HAP-1 (cell line): ENCODE measurements at regions not wholly inside any gene's neighbourhood (a gene's known extent, or its start where the extent isn't known, plus 50 kb on each side); places are given as distances from the start of the nearest gene placed in this dataset.

Experiments
- DNase-seq, 2 experiments: peaks; one replicate each; pipeline ENCODE4 v3.0.0-alpha.2; 2016 to 2020; ENCODE audit warnings: low spot score in 2 of 2
- H3K27me3 ChIP-seq: fragments of 250-450 bp; sonication (Bioruptor Pico); 2 replicates; pipeline ENCODE4 v1.5.1; 2020; ENCODE audit warnings: low read depth, mild to moderate bottlenecking, moderate library complexity
- H3K36me3 ChIP-seq: fragments of 250-450 bp; sonication (Bioruptor Pico); replicated peaks from 2 replicates; pipeline ENCODE4 v1.5.1; 2020; ENCODE audit warnings: mild to moderate bottlenecking
- H3K4me1 ChIP-seq: fragments of 250-450 bp; sonication (Bioruptor Pico); 2 replicates; pipeline ENCODE4 v1.5.1; 2020; ENCODE audit warnings: mild to moderate bottlenecking
- H3K4me3 ChIP-seq: fragments of 250-450 bp; sonication (Bioruptor Pico); 2 replicates; pipeline ENCODE4 v1.5.1; 2020; ENCODE audit warnings: mild to moderate bottlenecking, moderate library complexity
- H3K9me3 ChIP-seq: fragments of 250-450 bp; sonication (Bioruptor Pico); 2 replicates; pipeline ENCODE4 v1.5.1; 2020; ENCODE audit warnings: mild to moderate bottlenecking, moderate library complexity
- in situ Hi-C: fragments of 300-500 bp; cut with MboI; formaldehyde crosslinking; loops from 3 replicates; pipeline ENCODE4 v1.14.3; 2020; ENCODE audit warnings: low sequenced_read_pairs, inconsistent platforms, mixed read lengths

DNA sequence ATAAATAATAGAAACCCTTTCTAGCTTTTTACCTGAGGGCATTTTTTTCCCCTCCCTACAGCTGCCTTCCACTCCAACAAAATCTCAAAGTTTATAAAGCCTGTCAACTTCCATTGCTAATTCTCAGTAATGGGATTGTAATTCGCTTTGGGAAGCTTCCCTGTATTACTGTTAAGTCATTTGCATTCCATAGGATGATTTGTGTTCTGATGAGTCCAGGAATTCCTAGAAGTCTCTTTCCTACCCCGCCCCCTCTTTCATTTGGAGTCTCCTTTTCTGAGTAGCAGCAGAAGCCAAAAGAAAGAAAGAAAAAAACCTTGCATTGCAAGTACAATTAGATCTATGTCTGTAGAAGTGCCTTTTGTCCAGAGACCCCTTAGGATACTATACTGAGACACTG is 1033.3 kb downstream of the IGSF11 start:
- in situ Hi-C loops: no loop called here
- H3K36me3 ChIP-seq: no peaks in the 10 kb centered on the region
- no peak overlapping the region for H3K4me3 ChIP-seq

DNA sequence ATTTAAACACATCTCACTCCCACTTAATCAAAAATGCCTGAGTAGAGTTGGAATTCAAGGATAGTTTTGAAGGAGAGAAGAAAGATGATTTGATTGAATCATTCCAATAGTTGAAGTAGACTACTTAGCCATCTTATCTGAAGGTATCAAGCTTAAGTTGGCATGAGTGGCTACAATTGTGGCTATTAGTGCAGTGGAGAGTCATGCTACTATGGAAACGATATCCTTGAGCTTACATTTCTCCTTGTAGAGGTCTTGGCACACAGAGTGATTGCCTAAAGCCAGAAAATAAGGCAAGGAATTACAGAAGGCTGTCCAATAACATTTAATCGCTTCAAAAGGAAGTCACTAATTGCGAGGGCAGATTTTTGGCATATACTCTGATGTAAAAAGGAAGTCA is 1022.7 kb downstream of the IGSF11 start:
- in situ Hi-C loops: no loop called here
- no peaks in the 10 kb centered on the region for H3K4me1 ChIP-seq
- H3K9me3 ChIP-seq: no peaks in the 10 kb centered on the region
- H3K36me3 ChIP-seq: no peaks in the 10 kb centered on the region
- H3K27me3 ChIP-seq: no peaks in the 10 kb centered on the region
- H3K4me3 ChIP-seq: no peak overlapping the region
- no peak for DNase-seq

More for the DNA sequence above, 1033.3 kb downstream of the IGSF11 start:
- Histone ChIP-seq H3K4me1 (no peaks in the 10 kb centered on the region), H3K9me3 (no peaks in the 10 kb centered on the region), H3K27me3 (no peaks in the 10 kb centered on the region)
- DNase-seq: no peak

DNA sequence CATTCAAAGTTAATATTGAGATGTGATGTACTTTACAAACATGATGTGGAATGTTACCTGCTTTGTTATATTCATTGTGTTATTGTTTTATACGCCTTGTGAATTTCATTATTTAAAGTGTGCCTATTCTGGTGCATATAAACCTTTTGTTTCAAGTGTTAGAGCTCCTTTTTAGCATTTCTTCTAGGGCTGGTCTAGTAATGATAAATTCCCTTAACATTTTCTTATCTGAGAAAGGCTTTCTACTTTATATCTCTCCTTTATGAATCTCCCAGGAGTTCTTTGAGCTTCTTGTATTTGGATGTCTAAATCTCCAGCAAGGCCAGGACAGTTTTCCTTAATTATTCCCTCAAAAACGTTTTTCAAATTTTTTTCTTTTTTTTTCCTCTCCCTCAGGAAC is 1005.6 kb downstream of the IGSF11 start:
- in situ Hi-C loops: no loop called here
- Histone ChIP-seq H3K27me3 (no peaks in the 10 kb centered on the region), H3K4me3 (no peak overlapping the region), H3K4me1 (no peaks in the 10 kb centered on the region), H3K36me3 (no peaks in the 10 kb centered on the region), H3K9me3 (no peaks in the 10 kb centered on the region)
- DNase-seq: no peak

DNA sequence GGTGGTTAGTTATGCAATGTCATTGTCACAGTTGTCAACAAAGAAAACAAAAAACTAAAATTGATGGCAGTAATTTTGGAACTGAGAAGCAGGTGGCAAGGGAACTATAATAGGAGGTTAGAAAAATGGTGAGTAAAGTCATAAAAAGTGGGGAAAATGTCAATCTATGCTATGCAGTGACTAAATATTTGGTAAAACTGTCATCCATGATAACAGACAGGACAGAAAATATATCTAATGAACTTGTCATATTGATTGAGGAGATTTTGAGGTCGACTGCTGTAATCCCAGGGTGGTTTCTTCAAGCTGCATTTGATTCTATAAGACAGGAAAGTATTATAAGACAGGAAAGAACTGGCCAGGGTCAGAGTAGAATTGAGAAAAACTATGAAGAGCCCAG is 998.4 kb downstream of the IGSF11 start:
- Histone ChIP-seq H3K36me3 (no peaks in the 10 kb centered on the region), H3K4me1 (no peaks in the 10 kb centered on the region), H3K27me3 (no peaks in the 10 kb centered on the region), H3K4me3 (no peak overlapping the region), H3K9me3 (no peaks in the 10 kb centered on the region)
- in situ Hi-C loops: no loop called here
- no peak for DNase-seq

DNA sequence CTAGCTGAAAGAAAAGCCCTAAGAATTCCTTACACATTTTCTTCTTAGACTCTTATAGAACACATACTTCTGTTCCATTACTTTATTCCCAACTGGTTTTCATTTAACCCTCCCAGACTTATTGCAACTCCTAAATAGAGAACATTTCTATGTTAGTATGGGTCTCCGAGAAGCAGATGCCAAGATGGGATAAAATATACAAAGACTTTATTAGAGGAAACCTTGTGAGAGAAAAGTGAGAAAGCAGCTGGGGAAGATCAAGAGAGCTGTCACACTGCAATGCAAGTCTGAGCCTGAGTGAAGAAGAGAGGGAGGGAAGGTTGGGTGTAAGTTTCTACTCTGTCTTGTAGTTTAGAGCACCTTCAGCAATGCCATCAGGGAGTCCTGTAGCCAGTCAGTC is 979.3 kb downstream of the IGSF11 start:
- in situ Hi-C loops: no loop called here
- H3K4me1 ChIP-seq: no peaks in the 10 kb centered on the region
- no peak for DNase-seq
- H3K27me3 ChIP-seq: no peaks in the 10 kb centered on the region
- no peak overlapping the region for H3K4me3 ChIP-seq
- H3K9me3 ChIP-seq: no peaks in the 10 kb centered on the region
- H3K36me3 ChIP-seq: no peaks in the 10 kb centered on the region

DNA sequence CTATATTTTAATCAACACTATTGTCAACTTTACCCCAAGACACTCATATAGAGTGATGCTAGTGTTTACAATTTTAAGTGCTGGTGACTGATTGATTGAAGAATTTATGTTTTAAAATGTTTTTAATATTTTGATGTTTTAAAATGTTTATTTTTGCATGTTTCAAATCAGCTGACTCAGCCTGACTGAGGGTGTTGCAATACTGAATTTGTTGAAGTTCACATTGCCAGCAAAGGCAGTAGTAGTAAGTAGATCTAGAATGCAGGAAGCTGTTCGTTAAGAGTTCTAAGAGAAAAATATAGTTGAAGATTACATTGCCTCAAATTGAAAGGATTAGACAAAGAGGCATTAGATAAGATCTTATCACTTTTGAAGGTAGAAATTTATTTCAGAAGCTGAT is 977.6 kb downstream of the IGSF11 start:
- in situ Hi-C loops: no loop called here
- H3K4me3 ChIP-seq: no peak overlapping the region
- no peaks in the 10 kb centered on the region for H3K9me3 ChIP-seq
- H3K36me3 ChIP-seq: no peaks in the 10 kb centered on the region
- no peak for DNase-seq
- no peaks in the 10 kb centered on the region for H3K4me1 ChIP-seq
- H3K27me3 ChIP-seq: no peaks in the 10 kb centered on the region

DNA sequence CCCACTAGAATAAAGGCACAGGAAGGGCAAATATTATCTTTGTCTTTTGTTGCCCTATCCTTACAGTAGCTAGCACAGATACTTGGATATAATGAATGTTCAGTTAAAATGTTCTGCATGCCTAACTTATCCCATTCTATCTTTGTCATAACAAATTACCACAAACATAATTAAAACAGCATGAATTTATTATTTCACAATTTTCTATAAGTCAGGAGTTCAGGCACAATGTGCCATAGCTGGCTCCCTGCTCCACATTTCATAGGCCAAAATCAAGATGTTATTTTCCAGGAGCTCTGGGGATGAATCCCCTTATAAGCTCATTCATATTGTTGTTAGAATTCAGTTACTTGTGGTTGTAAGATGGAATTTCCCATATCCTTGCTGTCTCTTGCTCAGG is 975.5 kb downstream of the IGSF11 start:
- DNase-seq: no peak
- H3K4me3 ChIP-seq: no peak overlapping the region
- in situ Hi-C loops: no loop called here
- H3K36me3 ChIP-seq: no peaks in the 10 kb centered on the region
- no peaks in the 10 kb centered on the region for H3K9me3 ChIP-seq
- no peaks in the 10 kb centered on the region for H3K4me1 ChIP-seq
- no peaks in the 10 kb centered on the region for H3K27me3 ChIP-seq

DNA sequence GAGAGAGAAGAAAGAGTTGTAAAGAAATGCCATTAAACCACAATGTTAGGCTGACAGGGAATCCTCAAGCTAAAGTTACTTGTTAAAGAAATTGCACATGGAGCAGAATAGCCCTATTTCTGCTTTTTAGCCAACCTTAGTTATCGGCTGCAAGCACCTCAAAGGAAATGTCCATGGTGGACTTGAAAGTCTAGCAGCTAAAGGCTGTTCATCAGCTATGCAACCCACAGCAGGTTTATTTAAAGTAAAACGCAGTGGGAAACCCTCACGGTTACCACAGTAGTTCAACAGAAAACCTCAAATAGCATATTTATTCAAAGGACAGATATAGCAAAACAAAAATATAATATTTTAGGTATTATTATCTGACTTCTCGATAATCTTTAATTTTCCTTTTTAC is 967.2 kb downstream of the IGSF11 start:
- DNase-seq: no peak
- Histone ChIP-seq H3K27me3 (no peaks in the 10 kb centered on the region), H3K9me3 (no peaks in the 10 kb centered on the region), H3K4me1 (no peaks in the 10 kb centered on the region), H3K4me3 (no peak overlapping the region), H3K36me3 (no peaks in the 10 kb centered on the region)
- in situ Hi-C loops: no loop called here

DNA sequence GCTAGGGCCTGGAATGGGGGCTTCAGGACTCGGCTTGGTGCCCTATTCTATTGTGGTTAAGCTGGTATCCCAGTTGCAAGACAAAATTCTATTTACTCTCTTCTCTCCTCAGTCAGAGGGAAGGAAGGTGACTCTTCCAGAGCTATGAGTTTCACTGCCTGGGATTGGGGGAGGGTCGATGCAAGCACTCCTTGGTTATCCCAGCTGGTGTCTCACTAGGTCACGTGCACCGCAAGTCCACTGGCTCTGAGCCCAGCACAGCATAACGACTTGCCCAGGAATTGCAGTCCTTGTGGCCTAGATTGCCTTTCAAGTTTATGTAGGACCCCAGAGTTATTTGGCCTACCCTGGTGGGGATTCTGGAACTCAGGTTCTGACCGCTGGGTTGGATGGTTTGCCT is 958.8 kb downstream of the IGSF11 start:
- in situ Hi-C loops: no loop called here
- no peaks in the 10 kb centered on the region for H3K4me1 ChIP-seq
- no peaks in the 10 kb centered on the region for H3K36me3 ChIP-seq
- no peaks in the 10 kb centered on the region for H3K27me3 ChIP-seq
- no peaks in the 10 kb centered on the region for H3K9me3 ChIP-seq
- no peak for DNase-seq
- no peak overlapping the region for H3K4me3 ChIP-seq

DNA sequence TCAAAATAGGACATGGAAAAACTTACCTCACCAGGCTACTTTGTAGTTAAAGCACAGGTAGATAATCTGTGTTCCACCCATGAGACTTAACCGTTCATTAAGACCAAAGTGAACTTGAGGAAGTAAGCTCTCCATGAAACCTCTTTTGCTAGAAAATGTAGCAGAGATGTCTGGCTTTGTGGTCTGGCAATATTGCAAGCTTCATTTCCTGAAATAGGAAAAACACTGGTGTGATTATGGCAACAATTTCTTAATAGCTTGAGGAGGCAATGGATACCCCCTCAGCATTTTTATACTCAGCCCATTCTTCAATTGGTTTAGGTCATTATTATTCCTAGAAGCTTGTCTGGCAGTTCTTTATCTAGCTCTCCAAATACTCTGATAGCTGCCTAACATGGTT is 957.3 kb downstream of the IGSF11 start:
- no peaks in the 10 kb centered on the region for H3K36me3 ChIP-seq
- H3K9me3 ChIP-seq: no peaks in the 10 kb centered on the region
- H3K4me1 ChIP-seq: no peaks in the 10 kb centered on the region
- no peak for DNase-seq
- in situ Hi-C loops: no loop called here
- no peaks in the 10 kb centered on the region for H3K27me3 ChIP-seq
- no peak overlapping the region for H3K4me3 ChIP-seq

DNA sequence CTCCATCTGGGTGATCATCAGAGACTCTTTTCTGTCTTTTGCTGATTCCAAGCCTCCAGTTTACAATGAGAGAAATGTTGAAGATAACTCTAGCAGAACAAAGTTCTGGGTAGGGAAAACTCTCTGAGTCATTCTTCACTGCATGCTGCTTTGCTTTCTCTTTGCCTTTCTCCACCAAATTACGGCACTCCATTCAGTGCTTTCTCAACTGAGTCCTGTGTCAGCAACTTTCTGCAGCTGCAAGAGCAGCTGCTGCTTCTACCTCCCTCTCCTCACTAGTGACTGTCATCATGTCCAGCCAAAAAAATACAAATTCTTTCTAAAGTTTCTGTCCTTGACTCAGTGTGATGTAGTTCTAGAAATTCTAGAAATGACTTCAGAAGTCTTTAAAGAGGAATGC is 953.8 kb downstream of the IGSF11 start:
- Histone ChIP-seq H3K36me3 (no peaks in the 10 kb centered on the region), H3K27me3 (no peaks in the 10 kb centered on the region), H3K4me3 (no peak overlapping the region), H3K9me3 (no peaks in the 10 kb centered on the region), H3K4me1 (no peaks in the 10 kb centered on the region)
- no peak for DNase-seq
- in situ Hi-C loops: no loop called here

DNA sequence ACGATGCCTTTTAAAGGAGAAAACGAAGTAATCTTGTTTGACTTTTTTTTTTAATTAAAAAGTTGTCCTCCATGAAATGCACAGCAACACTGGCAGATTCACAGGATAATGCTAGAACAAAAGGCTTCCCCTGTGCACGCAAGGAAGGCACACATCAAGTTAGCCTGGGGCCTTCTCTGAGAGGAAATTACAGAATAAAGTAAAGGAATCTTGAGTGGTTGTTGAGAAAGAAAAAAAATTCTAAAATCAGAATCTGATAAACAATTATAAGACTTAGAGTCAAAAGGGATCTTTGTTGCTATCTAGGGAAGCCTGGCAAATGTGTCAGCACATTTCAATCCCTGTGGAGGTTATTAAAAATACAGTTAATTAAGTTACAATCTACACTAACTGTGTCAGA is 946.0 kb downstream of the IGSF11 start:
- no peak overlapping the region for H3K4me3 ChIP-seq
- no peaks in the 10 kb centered on the region for H3K4me1 ChIP-seq
- H3K9me3 ChIP-seq: peaks cover 4% of the 10 kb centered on the region
- DNase-seq: no peak
- no peaks in the 10 kb centered on the region for H3K36me3 ChIP-seq
- in situ Hi-C loops: no loop called here
- no peaks in the 10 kb centered on the region for H3K27me3 ChIP-seq

DNA sequence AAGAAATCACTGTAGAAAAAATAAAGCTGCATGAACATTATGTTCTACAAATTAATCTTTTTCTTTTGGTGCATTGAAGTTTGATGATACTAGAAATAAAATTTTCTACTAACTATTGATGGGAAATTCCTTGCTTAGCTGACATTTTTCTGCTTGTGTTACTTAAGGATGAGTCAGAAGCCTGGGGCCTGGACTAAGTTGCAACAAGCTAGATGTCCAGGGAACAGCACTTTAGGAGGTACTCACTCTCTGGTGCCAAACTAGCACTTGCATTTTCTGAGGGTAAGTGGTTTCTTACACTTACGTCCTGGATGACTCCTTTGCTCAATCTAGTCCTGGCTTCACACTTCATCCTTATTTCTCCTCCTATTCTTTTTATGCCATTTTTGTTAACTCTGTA is 945.1 kb downstream of the IGSF11 start:
- Histone ChIP-seq H3K27me3 (no peaks in the 10 kb centered on the region), H3K36me3 (no peaks in the 10 kb centered on the region), H3K4me1 (no peaks in the 10 kb centered on the region), H3K4me3 (no peak overlapping the region), H3K9me3 (peaks cover 4% of the 10 kb centered on the region)
- no peak for DNase-seq
- in situ Hi-C loops: no loop called here

DNA sequence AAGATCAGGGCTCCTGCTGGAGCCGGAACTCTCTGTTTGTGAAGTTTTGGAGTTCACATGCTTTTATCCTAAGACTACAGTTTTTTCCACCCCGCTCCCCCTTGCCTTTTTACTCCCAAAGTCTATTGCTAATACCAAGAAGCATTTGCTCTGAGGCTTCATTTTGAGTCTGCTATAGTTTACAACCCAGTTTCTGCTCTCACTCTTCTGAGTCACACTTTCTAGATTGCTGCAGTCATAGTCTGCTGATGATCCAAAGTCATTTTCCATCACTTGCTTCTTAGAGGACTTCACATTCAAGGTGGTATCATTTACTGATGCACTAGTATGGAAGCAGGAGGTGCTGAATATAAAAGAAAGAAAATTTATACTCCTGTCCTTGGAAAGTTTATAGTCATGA is 937.4 kb downstream of the IGSF11 start:
- no peak for DNase-seq
- Histone ChIP-seq H3K9me3 (peaks cover 4% of the 10 kb centered on the region), H3K27me3 (no peaks in the 10 kb centered on the region), H3K36me3 (no peaks in the 10 kb centered on the region), H3K4me1 (no peaks in the 10 kb centered on the region), H3K4me3 (no peak overlapping the region)
- in situ Hi-C loops: no loop called here

DNA sequence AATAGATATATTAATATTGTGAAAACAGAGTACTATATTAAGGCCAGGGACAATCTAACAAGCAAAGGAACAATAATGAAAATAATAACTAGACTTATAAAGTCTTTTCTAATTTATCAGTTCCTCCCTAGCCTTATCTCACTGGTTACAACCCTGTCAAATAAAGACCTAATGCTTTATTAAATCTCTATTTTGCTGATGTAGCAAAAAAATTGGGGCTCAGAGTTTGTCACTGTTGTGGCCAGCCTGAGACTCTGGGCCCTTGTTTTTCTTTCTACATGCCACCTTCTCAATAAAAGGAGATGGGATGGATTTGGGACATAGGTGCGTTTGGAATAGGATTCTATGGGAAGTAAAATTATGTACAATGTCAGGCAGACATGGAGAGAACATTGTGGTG is 937.0 kb downstream of the IGSF11 start:
- no peaks in the 10 kb centered on the region for H3K36me3 ChIP-seq
- H3K27me3 ChIP-seq: no peaks in the 10 kb centered on the region
- H3K4me1 ChIP-seq: no peaks in the 10 kb centered on the region
- H3K9me3 ChIP-seq: peaks cover 4% of the 10 kb centered on the region; the same call in 1 of the 2 replicates
- in situ Hi-C loops: no loop called here
- DNase-seq: no peak
- H3K4me3 ChIP-seq: no peak overlapping the region
